ENCODE measurements at regions not wholly inside any gene's neighbourhood (a gene's known extent, or its start where the extent isn't known, plus 50 kb on each side); places are given as distances from the start of the nearest gene placed in this dataset.
"Not testable (repeated sequence)": the region's sequence is repeated elsewhere in the genome, so short reads cannot be mapped to it uniquely, and the experiment has no call there.

- no peak for DNase-seq (ENCODE audit: low spot score)
Measured at GRCh38 chrX:74251006-74251930, 52.7 kb upstream of the ZCCHC13 start.

GRCh38 chrX:74250574-74250973 lies 53.4 kb upstream of the ZCCHC13 start:
- no peak for DNase-seq (ENCODE audit: low spot score)

- no peak for DNase-seq (ENCODE audit: low spot score)
Measured at GRCh38 chrX:74249963-74250362, 54.0 kb upstream of the ZCCHC13 start.

- no peak for DNase-seq (ENCODE audit: low spot score)
Measured at GRCh38 chrX:74248889-74249288, 55.1 kb upstream of the ZCCHC13 start.

- DNase-seq (ENCODE audit: low spot score), result no peak
Measured at GRCh38 chrX:74246524-74246923, 57.5 kb upstream of the ZCCHC13 start.

GRCh38 chrX:74242484-74243138 lies 61.4 kb upstream of the ZCCHC13 start:
- DNase-seq (ENCODE audit: low spot score), result no peak

GRCh38 chrX:74242050-74242449 lies 61.9 kb upstream of the ZCCHC13 start:
- no peak for DNase-seq (ENCODE audit: low spot score)

GRCh38 chrX:74238771-74239170 lies 65.2 kb upstream of the ZCCHC13 start:
- DNase-seq (ENCODE audit: low spot score), result no peak

- no peak for DNase-seq (ENCODE audit: low spot score)
Measured at GRCh38 chrX:74234818-74235217, 69.2 kb upstream of the ZCCHC13 start.

GRCh38 chrX:74232859-74233258 lies 71.1 kb upstream of the ZCCHC13 start:
- DNase-seq (ENCODE audit: low spot score), result no peak

- no peak for DNase-seq (ENCODE audit: low spot score)
Measured at GRCh38 chrX:74231625-74232024, 72.4 kb upstream of the ZCCHC13 start.

GRCh38 chrX:74230094-74230493 lies 73.9 kb upstream of the ZCCHC13 start:
- no peak for DNase-seq (ENCODE audit: low spot score)

GRCh38 chrX:74225111-74225510 lies 78.9 kb upstream of the ZCCHC13 start:
- no peak for DNase-seq (ENCODE audit: low spot score)

GRCh38 chrX:74220277-74220676 lies 83.7 kb upstream of the ZCCHC13 start:
- no peak for DNase-seq (ENCODE audit: low spot score)

GRCh38 chrX:74218895-74219294 lies 85.1 kb upstream of the ZCCHC13 start:
- no peak for DNase-seq (ENCODE audit: low spot score)

- no peak for DNase-seq (ENCODE audit: low spot score)
Measured at GRCh38 chrX:74216421-74216820, 87.6 kb upstream of the ZCCHC13 start.

- DNase-seq (ENCODE audit: low spot score), result no peak
Measured at GRCh38 chrX:74211911-74212310, 92.1 kb upstream of the ZCCHC13 start.

GRCh38 chrX:74207539-74207938 lies 96.4 kb upstream of the ZCCHC13 start:
- no peak for DNase-seq (ENCODE audit: low spot score)

- DNase-seq (ENCODE audit: low spot score), result no peak
Measured at GRCh38 chrX:74195605-74196004, 108.4 kb upstream of the ZCCHC13 start.

- no peak for DNase-seq (ENCODE audit: low spot score)
Measured at GRCh38 chrX:74195120-74195519, 108.9 kb upstream of the ZCCHC13 start.

GRCh38 chrX:74187211-74187610 lies 116.8 kb upstream of the ZCCHC13 start:
- no peak for DNase-seq (ENCODE audit: low spot score)

- not testable (repeated sequence) for DNase-seq (ENCODE audit: low spot score)
Measured at GRCh38 chrX:74183047-74183446, 120.9 kb upstream of the ZCCHC13 start.

GRCh38 chrX:74181976-74182375 lies 122.0 kb upstream of the ZCCHC13 start:
- not testable (repeated sequence) for DNase-seq (ENCODE audit: low spot score)
